Panc1 (cell line): ENCODE measurements at regions not wholly inside any gene's neighbourhood (a gene's known extent, or its start where the extent isn't known, plus 50 kb on each side); places are given as distances from the start of the nearest gene placed in this dataset.

Experiments
- ATAC-seq: fragments of 200-7000 bp; cut with Tn5 transposase; 2 replicates; pipeline ENCODE4 v1.9.1; 2020; ENCODE audit warnings: mild to moderate bottlenecking, moderate library complexity
- BruUV-seq: library from RNA; stranded (reverse); fragments of 400-500 nt; replicated peaks from 2 replicates; lab custom pipeline; 2021; lab: Mats Ljungman, UMichigan
- CTCF ChIA-PET: fragments of 300-600 bp; sonication (Branson Sonifier 250); formaldehyde crosslinking; loops from one replicate; lab custom pipeline; 2022; ENCODE audit warnings: antibody characterized with exemption; lab: Charles Lee
- POLR2A ChIA-PET: fragments of 300-600 bp; sonication (Branson Sonifier 250); formaldehyde crosslinking; loops from one replicate; lab custom pipeline; 2022; ENCODE audit warnings: antibody characterized with exemption; lab: Charles Lee
- DNase-seq: peaks from one replicate; pipeline ENCODE4 v3.0.0-alpha.2; 2010; ENCODE audit warnings: low read depth, low spot score
- H3K27ac ChIP-seq: 2 replicates; pipeline ENCODE4 v1.5.1; 2011; ENCODE audit warnings: mild to moderate bottlenecking, low read length, inconsistent platforms
- H3K27me3 ChIP-seq: fragments of 200-500 bp; sonication (Bioruptor generic); 2 replicates; pipeline ENCODE4 v1.6.0; 2014; ENCODE audit warnings: low read length, inconsistent platforms; ENCODE audit not compliant: control insufficient read depth, insufficient read depth
- H3K36me3 ChIP-seq: fragments of 200-500 bp; sonication (Bioruptor generic); 2 replicates; pipeline ENCODE4 v1.5.1; 2014; ENCODE audit warnings: inconsistent platforms, mild to moderate bottlenecking, low read length, moderate library complexity; ENCODE audit not compliant: control insufficient read depth, insufficient read depth
- H3K4me1 ChIP-seq: 2 replicates; pipeline ENCODE4 v1.5.1; 2011; ENCODE audit warnings: inconsistent platforms, mild to moderate bottlenecking, low read length, moderate library complexity; ENCODE audit not compliant: control insufficient read depth, insufficient read depth
- H3K4me3 ChIP-seq, 2 experiments: 2 replicates each; pipeline ENCODE4 v1.5.1; 2011 to 2012; ENCODE audit warnings: low read depth in 2 of 2, low read length in 2 of 2, mild to moderate bottlenecking in 2 of 2, inconsistent platforms in 1 of 2, moderate library complexity in 1 of 2
- H3K9me3 ChIP-seq: fragments of 200-500 bp; sonication (Bioruptor generic); 2 replicates; pipeline ENCODE4 v1.5.1; 2014; ENCODE audit warnings: low read depth, mild to moderate bottlenecking, inconsistent platforms, low read length, moderate library complexity; ENCODE audit not compliant: control insufficient read depth, insufficient read depth
- CTCF ChIP-seq: fragments of 450-650 bp; IDR thresholded peaks from 2 replicates; pipeline ENCODE4 v1.5.1; 2017; ENCODE audit warnings: mild to moderate bottlenecking
- POLR2AphosphoS5 ChIP-seq: IDR thresholded peaks from 2 replicates; pipeline ENCODE4 v1.6.1; 2012; ENCODE audit warnings: mild to moderate bottlenecking, low read depth, low read length, moderate library complexity
- REST ChIP-seq, 2 experiments: IDR thresholded peaks; 2 replicates each; pipeline ENCODE4 v1.6.1; 2011 to 2012; ENCODE audit warnings: low read depth in 2 of 2, control low read depth in 1 of 2, low read length in 1 of 2, mild to moderate bottlenecking in 1 of 2, moderate library complexity in 1 of 2; ENCODE audit not compliant: insufficient read depth in 1 of 2
- SIN3A ChIP-seq: IDR thresholded peaks from 2 replicates; pipeline ENCODE4 v1.6.1; 2012; ENCODE audit warnings: low read depth, mild to moderate bottlenecking, low read length, moderate library complexity, borderline replicate concordance; ENCODE audit not compliant: insufficient read depth
- TCF7L2 ChIP-seq: IDR thresholded peaks from 2 replicates; pipeline ENCODE4 v1.6.1; 2011; ENCODE audit warnings: mild to moderate bottlenecking, low read depth, low read length, inconsistent platforms
- in situ Hi-C: cut with HindIII; loops from 2 replicates; pipeline ENCODE4 v1.10.0; 2016; ENCODE audit warnings: low sequenced_read_pairs, low pct_unique_long_range_greater_than_20kb
- intact Hi-C: fragments of 100-400 bp; cut with micrococcal nuclease; formaldehyde crosslinking; loops from one replicate; pipeline ENCODE4 v1.10.0; 2022; ENCODE audit not compliant: unreplicated experiment

GRCh38 chr10:78177491-78178185, 144.0 kb downstream of the RPS24 start:
- Histone ChIP-seq H3K4me3 (no peak overlapping the region), H3K27me3 (peaks cover 26% of the 10 kb centered on the region), H3K9me3 (no peaks in the 10 kb centered on the region), H3K36me3 (no peaks in the 10 kb centered on the region), H3K27ac (no peak overlapping the region), H3K4me1 (no peaks in the 10 kb centered on the region)
- no peak for DNase-seq
- TF ChIP-seq TCF7L2 (no peak), POLR2AphosphoS5 (no peak), REST (IDR thresholded peaks at IDR 0.05; ENCODE audit: insufficient read depth in 1 of 2, low read depth in 2 of 2, low read length in 1 of 2) (no peak), CTCF (no peak), SIN3A (no peak)
- ChIA-PET CTCF (no interaction called here), POLR2A (no interaction called here)
- in situ Hi-C loops = no loop called here
- BruUV-seq = no TSS peak
- no peak for ATAC-seq
- intact Hi-C loops = no loop called here

GRCh38 chr10:78178397-78178796, 144.7 kb downstream of the RPS24 start:
- CTCF ChIA-PET = interaction anchor here (0.6 kb wide), 1 partner anchor 101 kb away, joined by 11 read pairs; no protein-coding TSS in a partner anchor
- no peak for ATAC-seq
- H3K9me3 ChIP-seq = no peaks in the 10 kb centered on the region
- no peak for DNase-seq
- peaks cover 24% of the 10 kb centered on the region for H3K27me3 ChIP-seq
- TF ChIP-seq TCF7L2 = no peak
- no peak for TF ChIP-seq SIN3A
- H3K36me3 ChIP-seq = no peaks in the 10 kb centered on the region
- POLR2A ChIA-PET = no interaction called here
- no TSS peak for BruUV-seq
- H3K4me1 ChIP-seq = no peaks in the 10 kb centered on the region
- in situ Hi-C loops = no loop called here
- no peak overlapping the region for H3K27ac ChIP-seq
- H3K4me3 ChIP-seq = no peak overlapping the region
- intact Hi-C loops = no loop called here

GRCh38 chr10:78178940-78179339, 145.3 kb downstream of the RPS24 start:
- CTCF ChIA-PET = interaction anchor here (0.6 kb wide), 2 partner anchors 102 to 784 kb away, joined by 3 to 11 read pairs; no protein-coding TSS in a partner anchor
- BruUV-seq = no TSS peak
- H3K27me3 ChIP-seq = peaks cover 24% of the 10 kb centered on the region

More at GRCh38 chr10:78178940-78179339, 145.3 kb downstream of the RPS24 start:
- Histone ChIP-seq H3K27ac (no peak overlapping the region), H3K9me3 (no peaks in the 10 kb centered on the region), H3K36me3 (no peaks in the 10 kb centered on the region), H3K4me1 (no peaks in the 10 kb centered on the region), H3K4me3 (no peak overlapping the region)
- TF ChIP-seq REST (IDR thresholded peaks at IDR 0.05; ENCODE audit: insufficient read depth in 1 of 2, low read depth in 2 of 2, low read length in 1 of 2) (no peak), CTCF (no peak), SIN3A (no peak), TCF7L2 (no peak), POLR2AphosphoS5 (no peak)
- intact Hi-C loops = no loop called here
- POLR2A ChIA-PET = no interaction called here
- in situ Hi-C loops = no loop called here
- ATAC-seq (no peak; the same call in 1 of the 2 replicates), DNase-seq (no peak)
